CD4-positive, CD25-positive, alpha-beta regulatory T cell (primary cell): ENCODE measurements at regions not wholly inside any gene's neighbourhood (a gene's known extent, or its start where the extent isn't known, plus 50 kb on each side); places are given as distances from the start of the nearest gene placed in this dataset.

Source experiments
- ATAC-seq, 2 donors: fragments of 150-1000 bp; cut with Tn5 transposase; one replicate each; pipeline ENCODE4 v1.10.0; 2021; ENCODE audit warnings: low read depth in 2 of 2, moderate number of reproducible peaks in 2 of 2, moderate library complexity in 1 of 2
- DNase-seq, 3 donors: peaks; one replicate each; pipeline versions ENCODE4 v3.0.0 to v3.0.0-alpha.2; 2012 to 2022; ENCODE audit warnings: mixed read lengths in 1 of 3
- H3K27ac ChIP-seq: one replicate; pipeline ENCODE4 v1.7.0; 2013; ENCODE audit warnings: mild to moderate bottlenecking, low read length; ENCODE audit not compliant: insufficient read depth, poor library complexity, severe bottlenecking
- H3K27me3 ChIP-seq: one replicate; pipeline ENCODE4 v1.7.0; 2013; ENCODE audit warnings: low read length; ENCODE audit not compliant: control insufficient read depth, insufficient read depth
- H3K36me3 ChIP-seq: one replicate; pipeline ENCODE4 v1.7.0; 2013; ENCODE audit warnings: mild to moderate bottlenecking, low read length, moderate library complexity; ENCODE audit not compliant: control insufficient read depth, insufficient read depth
- H3K4me1 ChIP-seq: 2 replicates; pipeline ENCODE4 v1.7.0; 2013; ENCODE audit warnings: mild to moderate bottlenecking, low read length; ENCODE audit not compliant: insufficient read depth, control insufficient read depth, poor library complexity, severe bottlenecking
- H3K4me3 ChIP-seq: one replicate; pipeline ENCODE4 v1.7.0; 2013; ENCODE audit warnings: low read depth, mild to moderate bottlenecking, low read length, moderate library complexity
- H3K9me3 ChIP-seq, 2 experiments: 1 replicate in 1 of 2; 2 replicates in 1 of 2; pipeline ENCODE4 v1.7.0; 2013; ENCODE audit warnings: low read length in 2 of 2, mild to moderate bottlenecking in 1 of 2, moderate library complexity in 1 of 2; ENCODE audit not compliant: control insufficient read depth in 2 of 2
- H3K27ac Mint-ChIP-seq, 3 donors: one replicate each; pipeline ENCODE4 v1.8.0; 2020 to 2022; ENCODE audit warnings: mild to moderate bottlenecking in 3 of 3, mixed read lengths in 3 of 3, moderate library complexity in 2 of 3
- H3K27me3 Mint-ChIP-seq: one replicate; pipeline ENCODE4 v1.8.0; 2022; ENCODE audit warnings: mild to moderate bottlenecking, mixed read lengths
- H3K36me3 Mint-ChIP-seq: one replicate; pipeline ENCODE4 v1.8.0; 2020; ENCODE audit warnings: mixed read lengths
- H3K4me1 Mint-ChIP-seq, 4 donors: one replicate each; pipeline ENCODE4 v1.8.0; 2020 to 2022; ENCODE audit warnings: mixed read lengths in 4 of 4, mild to moderate bottlenecking in 1 of 4
- H3K4me3 Mint-ChIP-seq, 4 donors: one replicate each; pipeline ENCODE4 v1.8.0; 2020 to 2022; ENCODE audit warnings: mild to moderate bottlenecking in 4 of 4, mixed read lengths in 4 of 4, moderate library complexity in 3 of 4
- H3K9me3 Mint-ChIP-seq, 7 donors: one replicate each; pipeline ENCODE4 v1.8.0; 2020 to 2022; ENCODE audit warnings: mixed read lengths in 7 of 7, mild to moderate bottlenecking in 3 of 7, moderate library complexity in 2 of 7

GRCh38 chr21:27693376-27693775 lies 726.5 kb upstream of the ADAMTS5 start:
- Histone ChIP-seq H3K9me3 (peaks cover 0 to 4% of the 10 kb centered on the region in 2 experiments), H3K4me1 (no peaks in the 10 kb centered on the region), H3K27ac (no peak overlapping the region), H3K4me3 (no peak overlapping the region), H3K27me3 (no peaks in the 10 kb centered on the region), H3K36me3 (no peaks in the 10 kb centered on the region)
- Mint-ChIP-seq H3K9me3 (peaks cover 0 to 12% (median under 1%) of the 10 kb centered on the region in 7 donors), H3K27ac (no peak overlapping the region), H3K27me3 (no peaks in the 10 kb centered on the region), H3K4me1 (no peaks in the 10 kb centered on the region), H3K36me3 (no peaks in the 10 kb centered on the region), H3K4me3 (no peak overlapping the region)
- ATAC-seq (no peak), DNase-seq (no peak)

- H3K4me3 Mint-ChIP-seq: no peak overlapping the region
- H3K4me1 Mint-ChIP-seq: no peaks in the 10 kb centered on the region
- peaks cover 0 to 5% (median 3%) of the 10 kb centered on the region in 7 donors for H3K9me3 Mint-ChIP-seq
- no peak overlapping the region for H3K4me3 ChIP-seq
- H3K36me3 ChIP-seq: no peaks in the 10 kb centered on the region
- no peaks in the 10 kb centered on the region for H3K4me1 ChIP-seq
- DNase-seq (no peak), ATAC-seq (no peak)
- no peaks in the 10 kb centered on the region for H3K27me3 Mint-ChIP-seq
- H3K27ac Mint-ChIP-seq: no peak overlapping the region
- H3K27ac ChIP-seq: no peak overlapping the region
- peaks cover 0 to 4% of the 10 kb centered on the region in 2 experiments for H3K9me3 ChIP-seq
- no peaks in the 10 kb centered on the region for H3K27me3 ChIP-seq
- no peaks in the 10 kb centered on the region for H3K36me3 Mint-ChIP-seq
Observed at GRCh38 chr21:27691516-27691915, 724.6 kb upstream of the ADAMTS5 start.

- Histone ChIP-seq H3K36me3 (no peaks in the 10 kb centered on the region), H3K27me3 (no peaks in the 10 kb centered on the region), H3K4me3 (no peak overlapping the region), H3K9me3 (peaks cover 0 to 4% of the 10 kb centered on the region in 2 experiments), H3K27ac (no peak overlapping the region), H3K4me1 (no peaks in the 10 kb centered on the region)
- peaks cover 0 to 5% (median 3%) of the 10 kb centered on the region in 7 donors for H3K9me3 Mint-ChIP-seq
- no peak overlapping the region for H3K27ac Mint-ChIP-seq
- H3K27me3 Mint-ChIP-seq: no peaks in the 10 kb centered on the region
- ATAC-seq (no peak), DNase-seq (no peak)
- no peaks in the 10 kb centered on the region for H3K36me3 Mint-ChIP-seq
- no peaks in the 10 kb centered on the region for H3K4me1 Mint-ChIP-seq
- H3K4me3 Mint-ChIP-seq: no peak overlapping the region
Observed at GRCh38 chr21:27691006-27691405, 724.1 kb upstream of the ADAMTS5 start.

GRCh38 chr21:27690426-27690825 lies 723.5 kb upstream of the ADAMTS5 start:
- Mint-ChIP-seq H3K4me1 (no peaks in the 10 kb centered on the region), H3K27ac (no peak overlapping the region), H3K27me3 (no peaks in the 10 kb centered on the region), H3K36me3 (no peaks in the 10 kb centered on the region), H3K9me3 (peaks cover 0 to 5% (median 3%) of the 10 kb centered on the region in 7 donors), H3K4me3 (no peak overlapping the region)
- Histone ChIP-seq H3K36me3 (no peaks in the 10 kb centered on the region), H3K4me3 (no peak overlapping the region), H3K27ac (no peak overlapping the region), H3K4me1 (no peaks in the 10 kb centered on the region), H3K27me3 (no peaks in the 10 kb centered on the region), H3K9me3 (peaks cover 0 to 4% of the 10 kb centered on the region in 2 experiments)
- DNase-seq (no peak), ATAC-seq (no peak)

GRCh38 chr21:27688773-27689172 lies 721.9 kb upstream of the ADAMTS5 start:
- peaks cover 0 to 4% of the 10 kb centered on the region in 2 experiments for H3K9me3 ChIP-seq
- H3K36me3 ChIP-seq: no peaks in the 10 kb centered on the region
- ATAC-seq (no peak), DNase-seq (no peak)
- no peaks in the 10 kb centered on the region for H3K27me3 Mint-ChIP-seq
- H3K27ac ChIP-seq: no peak overlapping the region
- no peaks in the 10 kb centered on the region for H3K27me3 ChIP-seq
- H3K4me1 ChIP-seq: no peaks in the 10 kb centered on the region
- H3K9me3 Mint-ChIP-seq: peaks cover 0 to 5% (median 3%) of the 10 kb centered on the region in 7 donors
- no peaks in the 10 kb centered on the region for H3K4me1 Mint-ChIP-seq
- no peak overlapping the region for H3K4me3 ChIP-seq
- no peak overlapping the region for H3K4me3 Mint-ChIP-seq
- H3K36me3 Mint-ChIP-seq: no peaks in the 10 kb centered on the region
- no peak overlapping the region for H3K27ac Mint-ChIP-seq

- H3K36me3 ChIP-seq: no peaks in the 10 kb centered on the region
- no peak for ATAC-seq
- H3K27me3 ChIP-seq: no peaks in the 10 kb centered on the region
- Mint-ChIP-seq H3K9me3 (peaks cover 0 to 4% (median 3%) of the 10 kb centered on the region in 7 donors), H3K4me1 (no peaks in the 10 kb centered on the region), H3K36me3 (no peaks in the 10 kb centered on the region), H3K27ac (no peak overlapping the region), H3K4me3 (no peak overlapping the region), H3K27me3 (no peaks in the 10 kb centered on the region)
- H3K4me1 ChIP-seq: no peaks in the 10 kb centered on the region
- no peak overlapping the region for H3K27ac ChIP-seq
- H3K4me3 ChIP-seq: no peak overlapping the region
- no peak for DNase-seq
- H3K9me3 ChIP-seq: no peaks in the 10 kb centered on the region
Observed at GRCh38 chr21:27683292-27683691, 716.4 kb upstream of the ADAMTS5 start.

- H3K9me3 ChIP-seq: no peaks in the 10 kb centered on the region
- Mint-ChIP-seq H3K27me3 (no peaks in the 10 kb centered on the region), H3K9me3 (peaks cover 0 to 5% (median 0%) of the 10 kb centered on the region in 7 donors), H3K4me1 (no peaks in the 10 kb centered on the region), H3K36me3 (no peaks in the 10 kb centered on the region), H3K4me3 (no peak overlapping the region), H3K27ac (no peak overlapping the region)
- no peaks in the 10 kb centered on the region for H3K36me3 ChIP-seq
- ATAC-seq: no peak
- H3K27ac ChIP-seq: no peak overlapping the region
- H3K4me1 ChIP-seq: no peaks in the 10 kb centered on the region
- no peak for DNase-seq
- H3K27me3 ChIP-seq: no peaks in the 10 kb centered on the region
- no peak overlapping the region for H3K4me3 ChIP-seq
Observed at GRCh38 chr21:27681841-27682240, 715.0 kb upstream of the ADAMTS5 start.

GRCh38 chr21:27681038-27681437 lies 714.1 kb upstream of the ADAMTS5 start:
- no peaks in the 10 kb centered on the region for H3K9me3 ChIP-seq
- Mint-ChIP-seq H3K36me3 (no peaks in the 10 kb centered on the region), H3K4me1 (no peaks in the 10 kb centered on the region), H3K9me3 (peaks cover 0 to 5% (median 0%) of the 10 kb centered on the region in 7 donors), H3K4me3 (no peak overlapping the region), H3K27me3 (no peaks in the 10 kb centered on the region), H3K27ac (no peak overlapping the region)
- no peak overlapping the region for H3K4me3 ChIP-seq
- no peaks in the 10 kb centered on the region for H3K4me1 ChIP-seq
- ATAC-seq (no peak), DNase-seq (no peak)
- H3K36me3 ChIP-seq: no peaks in the 10 kb centered on the region
- H3K27ac ChIP-seq: no peak overlapping the region
- no peaks in the 10 kb centered on the region for H3K27me3 ChIP-seq
